Keratinocyte (primary cell): ENCODE measurements at regions not wholly inside any gene's neighbourhood (a gene's known extent, or its start where the extent isn't known, plus 50 kb on each side); places are given as distances from the start of the nearest gene placed in this dataset.

ENCODE experiments used
- DNase-seq: peaks from one replicate; pipeline ENCODE4 v3.0.0-alpha.2; 2011; ENCODE audit warnings: low read depth, missing footprints, low spot score
- FAIRE-seq: peaks from 2 replicates; lab custom pipeline; 2011; peaks lifted over from hg19 to GRCh38; lab: Jason Lieb, UNC
- H2AFZ ChIP-seq: 2 replicates; pipeline ENCODE4 v1.6.0; 2012; ENCODE audit warnings: low read length, control low read depth, inconsistent platforms; ENCODE audit not compliant: control insufficient read depth
- H3K27ac ChIP-seq: 2 replicates; pipeline ENCODE4 v1.5.1; 2011; ENCODE audit warnings: low read length; ENCODE audit not compliant: control insufficient read depth, insufficient read depth
- H3K27me3 ChIP-seq: 3 replicates; pipeline ENCODE4 v1.6.0; 2011; ENCODE audit warnings: low read length; ENCODE audit not compliant: control insufficient read depth, insufficient read depth; ENCODE audit errors: extremely low read depth
- H3K36me3 ChIP-seq, 2 experiments: 2 replicates in 1 of 2; 3 replicates in 1 of 2; pipeline ENCODE4 v1.5.1; 2011; ENCODE audit warnings: low read length in 2 of 2, mild to moderate bottlenecking in 1 of 2; ENCODE audit not compliant: control insufficient read depth in 2 of 2, insufficient read depth in 2 of 2; ENCODE audit errors: extremely low read depth in 1 of 2
- H3K4me1 ChIP-seq: 3 replicates; pipeline ENCODE4 v1.5.1; 2011; ENCODE audit warnings: low read length; ENCODE audit not compliant: control insufficient read depth, insufficient read depth; ENCODE audit errors: extremely low read depth
- H3K4me2 ChIP-seq: 3 replicates; pipeline ENCODE4 v1.6.0; 2011; ENCODE audit warnings: low read depth, low read length; ENCODE audit not compliant: control insufficient read depth, insufficient read depth; ENCODE audit errors: extremely low read depth
- H3K4me3 ChIP-seq, 3 experiments: fragments of 200-600 bp in 1 of 3; sonication (generic) in 1 of 3; 2 replicates in 2 of 3; 3 replicates in 1 of 3; pipeline ENCODE4 v1.5.1; 2011 to 2016; ENCODE audit warnings: low read length in 3 of 3, mild to moderate bottlenecking in 3 of 3, control low read depth in 2 of 3, inconsistent platforms in 1 of 3, low read depth in 1 of 3, mixed read lengths in 1 of 3, mixed run types in 1 of 3, moderate library complexity in 1 of 3; ENCODE audit not compliant: control insufficient read depth in 2 of 3, insufficient read depth in 2 of 3; ENCODE audit errors: extremely low read depth in 1 of 3
- H3K79me2 ChIP-seq: 2 replicates; pipeline ENCODE4 v1.6.0; 2012; ENCODE audit warnings: low read length; ENCODE audit not compliant: control insufficient read depth, insufficient read depth
- H3K9ac ChIP-seq: 3 replicates; pipeline ENCODE4 v1.6.0; 2011; ENCODE audit warnings: low read length; ENCODE audit not compliant: control insufficient read depth, insufficient read depth; ENCODE audit errors: extremely low read depth
- H3K9me1 ChIP-seq: 3 replicates; pipeline ENCODE4 v1.6.0; 2011; ENCODE audit warnings: low read length; ENCODE audit not compliant: control insufficient read depth, insufficient read depth; ENCODE audit errors: extremely low read depth
- H3K9me3 ChIP-seq: 2 replicates; pipeline ENCODE4 v1.5.1; 2012; ENCODE audit warnings: low read depth, low read length; ENCODE audit not compliant: control insufficient read depth
- H4K20me1 ChIP-seq: 3 replicates; pipeline ENCODE4 v1.6.0; 2011; ENCODE audit warnings: low read length; ENCODE audit not compliant: control insufficient read depth, insufficient read depth; ENCODE audit errors: extremely low read depth
- CTCF ChIP-seq, 3 experiments: IDR thresholded peaks in 1 of 3; conservative IDR thresholded peaks in 1 of 3; optimal IDR thresholded peaks in 1 of 3; 2 replicates in 2 of 3; 3 replicates in 1 of 3; pipeline versions ENCODE3 to v1.5.1; 2011; ENCODE audit warnings: low read length in 3 of 3, mild to moderate bottlenecking in 3 of 3, moderate library complexity in 2 of 3, control low read depth in 1 of 3, inconsistent platforms in 1 of 3; ENCODE audit not compliant: insufficient read depth in 2 of 3; ENCODE audit errors: extremely low read depth in 1 of 3
- EZH2 ChIP-seq: IDR thresholded peaks from one replicate; pipeline ENCODE4 v1.6.1; 2012; ENCODE audit warnings: inconsistent platforms, mild to moderate bottlenecking, low read length, moderate library complexity
- dilution Hi-C: fragments of 300-500 bp; cut with MboI; formaldehyde crosslinking; loops from one replicate; pipeline ENCODE4 v1.7.0; 2020; ENCODE audit warnings: low sequenced_read_pairs; ENCODE audit not compliant: extremely low pct_ligation_motif_present

GRCh38 chr4:110260299-110260698 is 61.9 kb upstream of the ELOVL6 start:
- Histone ChIP-seq H3K79me2 (no peaks in the 10 kb centered on the region), H2AFZ (no peak overlapping the region), H3K9me3 (no peaks in the 10 kb centered on the region), H3K9me1 (no peaks in the 10 kb centered on the region), H4K20me1 (no peaks in the 10 kb centered on the region), H3K27me3 (no peaks in the 10 kb centered on the region), H3K4me2 (no peak overlapping the region), H3K4me1 (no peaks in the 10 kb centered on the region), H3K4me3 (no peak overlapping the region), H3K36me3 (no peaks in the 10 kb centered on the region), H3K9ac (no peak overlapping the region), H3K27ac (no peak overlapping the region)
- FAIRE-seq (no peak), DNase-seq (no peak)
- dilution Hi-C loops, result no loop called here
- TF ChIP-seq EZH2 (no peak), CTCF (optimal IDR thresholded peaks at IDR 0.05 in 1 of 3, IDR thresholded peaks at IDR 0.05 in 1 of 3, conservative IDR thresholded peaks at IDR 0.05 in 1 of 3; ENCODE audit: extremely low read depth in 1 of 3, insufficient read depth in 2 of 3, low read length in 3 of 3) (no peak)

- Histone ChIP-seq H3K4me1 (no peaks in the 10 kb centered on the region), H3K9me1 (no peaks in the 10 kb centered on the region), H3K27ac (no peak overlapping the region), H3K9ac (no peak overlapping the region), H2AFZ (no peak overlapping the region), H4K20me1 (no peaks in the 10 kb centered on the region), H3K9me3 (no peaks in the 10 kb centered on the region), H3K79me2 (no peaks in the 10 kb centered on the region), H3K4me2 (no peak overlapping the region), H3K4me3 (no peak overlapping the region), H3K36me3 (no peaks in the 10 kb centered on the region), H3K27me3 (no peaks in the 10 kb centered on the region)
- TF ChIP-seq EZH2 (no peak), CTCF (optimal IDR thresholded peaks at IDR 0.05 in 1 of 3, IDR thresholded peaks at IDR 0.05 in 1 of 3, conservative IDR thresholded peaks at IDR 0.05 in 1 of 3; ENCODE audit: extremely low read depth in 1 of 3, insufficient read depth in 2 of 3, low read length in 3 of 3) (no peak)
- FAIRE-seq (no peak), DNase-seq (no peak)
- dilution Hi-C loops, result no loop called here
Observed at GRCh38 chr4:110250023-110250387, 51.6 kb upstream of the ELOVL6 start.
